AG09319 (cell line): ENCODE measurements at regions not wholly inside any gene's neighbourhood (a gene's known extent, or its start where the extent isn't known, plus 50 kb on each side); places are given as distances from the start of the nearest gene placed in this dataset.
"Not testable (repeated sequence)": the region's sequence is repeated elsewhere in the genome, so short reads cannot be mapped to it uniquely, and the experiment has no call there.

ENCODE experiments used
- DNase-seq: peaks from one replicate; pipeline ENCODE4 v3.0.0-alpha.2; 2010; ENCODE audit warnings: low read depth; ENCODE audit errors: extremely low read depth
- TF ChIP-seq, protein P1 (sequence below): IDR thresholded peaks from 2 replicates; pipeline ENCODE4 v1.5.1; 2011; ENCODE audit warnings: low read depth, mild to moderate bottlenecking, inconsistent platforms, low read length, moderate library complexity

DNA sequence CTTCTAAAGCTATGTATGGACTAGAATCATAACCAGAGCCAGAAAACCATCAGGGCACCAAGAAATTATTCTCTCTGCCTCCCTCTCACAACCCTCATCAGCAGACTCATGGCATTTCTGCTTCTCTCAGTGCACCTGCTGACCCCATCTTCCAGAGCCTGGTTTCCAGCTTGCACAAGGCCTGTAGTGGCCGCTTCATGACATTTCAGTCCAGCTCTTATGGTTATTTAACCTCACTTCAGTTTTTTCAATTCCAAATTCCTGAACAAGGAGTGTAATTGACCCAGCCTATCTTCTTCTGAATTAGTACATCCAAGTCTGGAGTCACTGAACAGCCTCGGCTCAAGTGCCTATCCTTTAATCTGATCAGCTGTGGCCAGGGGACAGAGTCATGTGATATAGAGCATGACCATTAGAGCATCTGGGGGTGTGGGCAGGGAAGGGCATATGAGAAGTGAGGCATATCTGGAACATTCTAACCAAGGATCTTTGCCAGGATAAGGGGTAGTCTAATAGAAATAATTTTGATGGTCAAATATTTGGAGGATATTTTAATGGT is 97.2 kb upstream of the TMEM17 start:
- TF ChIP-seq, protein P1, sequence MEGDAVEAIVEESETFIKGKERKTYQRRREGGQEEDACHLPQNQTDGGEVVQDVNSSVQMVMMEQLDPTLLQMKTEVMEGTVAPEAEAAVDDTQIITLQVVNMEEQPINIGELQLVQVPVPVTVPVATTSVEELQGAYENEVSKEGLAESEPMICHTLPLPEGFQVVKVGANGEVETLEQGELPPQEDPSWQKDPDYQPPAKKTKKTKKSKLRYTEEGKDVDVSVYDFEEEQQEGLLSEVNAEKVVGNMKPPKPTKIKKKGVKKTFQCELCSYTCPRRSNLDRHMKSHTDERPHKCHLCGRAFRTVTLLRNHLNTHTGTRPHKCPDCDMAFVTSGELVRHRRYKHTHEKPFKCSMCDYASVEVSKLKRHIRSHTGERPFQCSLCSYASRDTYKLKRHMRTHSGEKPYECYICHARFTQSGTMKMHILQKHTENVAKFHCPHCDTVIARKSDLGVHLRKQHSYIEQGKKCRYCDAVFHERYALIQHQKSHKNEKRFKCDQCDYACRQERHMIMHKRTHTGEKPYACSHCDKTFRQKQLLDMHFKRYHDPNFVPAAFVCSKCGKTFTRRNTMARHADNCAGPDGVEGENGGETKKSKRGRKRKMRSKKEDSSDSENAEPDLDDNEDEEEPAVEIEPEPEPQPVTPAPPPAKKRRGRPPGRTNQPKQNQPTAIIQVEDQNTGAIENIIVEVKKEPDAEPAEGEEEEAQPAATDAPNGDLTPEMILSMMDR = no peak
- no peak for DNase-seq

GRCh38 chr2:62599674-62600410 is 93.8 kb upstream of the TMEM17 start:
- DNase-seq = not testable (repeated sequence)

- peak; percentile 42 for DNase-seq
- TF ChIP-seq, protein P1 = no peak
Observed at GRCh38 chr2:62597323-62597722, 91.3 kb upstream of the TMEM17 start.

- DNase-seq = peak; percentile 89
- TF ChIP-seq, protein P1 = no peak
Observed at GRCh38 chr2:62596061-62596921, 90.3 kb upstream of the TMEM17 start.

- TF ChIP-seq, protein P1 = no peak
- DNase-seq = no peak
Observed at GRCh38 chr2:62595474-62595873, 89.5 kb upstream of the TMEM17 start.

DNA sequence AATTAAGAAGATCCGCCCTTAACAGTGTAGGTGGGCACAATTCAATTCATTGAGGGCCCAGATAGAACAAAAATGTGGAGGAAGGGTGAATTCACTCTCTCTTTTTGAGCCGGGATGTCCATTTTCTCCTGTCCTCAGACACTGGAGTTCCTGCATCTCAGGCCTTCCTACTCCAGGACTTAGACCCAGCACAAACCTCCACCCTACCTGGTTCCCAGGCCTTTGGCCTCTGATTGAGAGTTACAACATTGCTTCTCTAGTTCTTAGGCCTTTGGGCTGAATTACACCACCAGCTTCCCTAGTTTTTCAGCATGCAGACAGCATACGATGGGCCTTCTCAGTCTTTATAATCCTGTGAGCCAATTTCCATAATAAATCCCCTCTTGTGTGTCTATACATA is 87.8 kb upstream of the TMEM17 start:
- TF ChIP-seq, protein P1 = no peak
- no peak for DNase-seq

DNA sequence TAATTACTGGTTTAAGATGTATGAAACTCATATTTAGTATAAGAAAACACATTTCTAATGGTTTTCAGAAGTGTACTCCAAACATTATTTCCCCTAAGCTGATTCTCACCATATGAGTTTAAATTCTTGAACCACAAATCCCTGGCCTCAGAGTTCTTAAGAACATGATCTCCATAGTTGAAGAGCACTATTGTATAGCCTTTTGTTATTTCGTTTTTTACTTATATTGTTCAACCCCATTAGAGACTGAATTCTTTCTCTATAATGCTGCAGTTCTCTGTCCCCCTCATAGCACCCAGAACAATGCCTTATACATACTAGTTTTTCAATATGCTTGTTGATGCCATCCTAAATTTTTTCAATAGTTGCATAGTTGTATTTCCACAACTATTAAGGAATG is 85.5 kb upstream of the TMEM17 start:
- TF ChIP-seq, protein P1 = no peak
- DNase-seq = no peak
